Endothelial cell of umbilical vein (primary cell): ENCODE measurements at regions not wholly inside any gene's neighbourhood (a gene's known extent, or its start where the extent isn't known, plus 50 kb on each side); places are given as distances from the start of the nearest gene placed in this dataset.

Source experiments
- BruUV-seq: library from RNA; stranded (reverse); fragments of 400-500 nt; replicated peaks from 2 replicates; lab custom pipeline; 2021; lab: Mats Ljungman, UMichigan
- CTCF ChIA-PET: fragments of 300-600, 350-600 bp; sonication (Branson Sonifier 250); formaldehyde crosslinking; loops from one replicate; lab custom pipeline; 2021; ENCODE audit warnings: antibody characterized with exemption, inconsistent platforms; lab: Charles Lee
- POLR2A ChIA-PET: fragments of 300-600, 350-600 bp; sonication (Branson Sonifier 250); formaldehyde crosslinking; loops from one replicate; lab custom pipeline; 2021; ENCODE audit warnings: antibody characterized with exemption, inconsistent platforms; lab: Charles Lee
- DNase-seq: peaks from one replicate; pipeline ENCODE4 v3.0.0-alpha.2; 2011; ENCODE audit warnings: low read depth, low spot score
- FAIRE-seq: peaks from 2 replicates; lab custom pipeline; 2011; peaks lifted over from hg19 to GRCh38; lab: Jason Lieb, UNC
- H2AFZ ChIP-seq: 2 replicates; pipeline ENCODE4 v1.6.0; 2012; ENCODE audit warnings: low read depth, low read length, control low read depth, inconsistent platforms
- H3K27ac ChIP-seq: 2 replicates; pipeline ENCODE4 v1.5.1; 2011; ENCODE audit warnings: low read depth, mild to moderate bottlenecking, control low read depth, low read length, moderate library complexity; ENCODE audit not compliant: insufficient read depth
- H3K27me3 ChIP-seq, 2 experiments: 2 replicates each; pipeline versions ENCODE4 v1.6.0 to v1.6.1; 2011; ENCODE audit warnings: low read length in 2 of 2, mixed read lengths in 1 of 2; ENCODE audit not compliant: control insufficient read depth in 2 of 2, insufficient read depth in 2 of 2
- H3K36me3 ChIP-seq, 2 experiments: 2 replicates in 1 of 2; 3 replicates in 1 of 2; pipeline ENCODE4 v1.5.1; 2011; ENCODE audit warnings: low read length in 2 of 2, mild to moderate bottlenecking in 1 of 2, moderate library complexity in 1 of 2; ENCODE audit not compliant: control insufficient read depth in 2 of 2, insufficient read depth in 2 of 2; ENCODE audit errors: extremely low read depth in 1 of 2
- H3K4me1 ChIP-seq: 3 replicates; pipeline ENCODE4 v1.5.1; 2011; ENCODE audit warnings: mild to moderate bottlenecking, low read length; ENCODE audit not compliant: control insufficient read depth, insufficient read depth; ENCODE audit errors: extremely low read depth
- H3K4me2 ChIP-seq: 2 replicates; pipeline ENCODE4 v1.6.1; 2011; ENCODE audit warnings: low read length, control low read depth, mixed read lengths; ENCODE audit not compliant: insufficient read depth
- H3K4me3 ChIP-seq, 3 experiments: fragments of 200-600 bp in 1 of 3; sonication (generic), shearing (Covaris generic) in 1 of 3; replicated peaks in 1 of 3; 2 replicates each; pipeline ENCODE4 v1.5.1; 2011 to 2016; ENCODE audit warnings: control low read depth in 3 of 3, low read length in 3 of 3, mild to moderate bottlenecking in 2 of 3, inconsistent platforms in 1 of 3, low read depth in 1 of 3, moderate library complexity in 1 of 3; ENCODE audit not compliant: insufficient read depth in 1 of 3
- H3K79me2 ChIP-seq: 2 replicates; pipeline ENCODE4 v1.6.0; 2012; ENCODE audit warnings: low read length, inconsistent platforms; ENCODE audit not compliant: control insufficient read depth, insufficient read depth
- H3K9ac ChIP-seq: replicated peaks from 2 replicates; pipeline ENCODE3; 2011; ENCODE audit warnings: low read length, control low read depth; ENCODE audit not compliant: insufficient read depth; ENCODE audit errors: extremely low read depth
- H3K9me1 ChIP-seq: replicated peaks from 3 replicates; pipeline ENCODE4 v1.6.0; 2011; ENCODE audit warnings: mild to moderate bottlenecking, low read length; ENCODE audit not compliant: control insufficient read depth, insufficient read depth; ENCODE audit errors: extremely low read depth
- H3K9me3 ChIP-seq: replicated peaks from 2 replicates; pipeline ENCODE4 v1.5.1; 2012; ENCODE audit warnings: low read length, inconsistent platforms; ENCODE audit not compliant: control insufficient read depth, insufficient read depth
- H4K20me1 ChIP-seq: replicated peaks from 2 replicates; pipeline ENCODE3; 2011; ENCODE audit warnings: mild to moderate bottlenecking, low read length; ENCODE audit not compliant: control insufficient read depth, insufficient read depth; ENCODE audit errors: extremely low read depth
- EZH2 ChIP-seq: IDR thresholded peaks from 2 replicates; pipeline ENCODE4 v1.6.1; 2012; ENCODE audit warnings: borderline replicate concordance, low read depth, mild to moderate bottlenecking, moderate library complexity, low read length, inconsistent platforms; ENCODE audit not compliant: severe bottlenecking
- FOS ChIP-seq: IDR thresholded peaks from 2 replicates; pipeline ENCODE4 v1.6.1; 2011; ENCODE audit warnings: mild to moderate bottlenecking, low read length, moderate library complexity, borderline replicate concordance; ENCODE audit not compliant: insufficient read depth
- GATA2 ChIP-seq: IDR thresholded peaks from 2 replicates; pipeline ENCODE4 v1.7.0; 2011; ENCODE audit warnings: low read depth, mild to moderate bottlenecking, moderate library complexity, mixed read lengths, low read length; ENCODE audit not compliant: insufficient read length, insufficient read depth
- JUN ChIP-seq: IDR thresholded peaks from 2 replicates; pipeline ENCODE4 v1.6.1; 2011; ENCODE audit warnings: borderline replicate concordance, low read depth; ENCODE audit not compliant: insufficient read length, insufficient read depth
- MYC ChIP-seq: IDR thresholded peaks from one replicate; pipeline ENCODE4 v1.6.1; 2011; ENCODE audit warnings: mild to moderate bottlenecking, low read depth, low read length
- POLR2A ChIP-seq: IDR thresholded peaks from 2 replicates; pipeline ENCODE4 v1.6.1; 2012; ENCODE audit warnings: low read depth, mild to moderate bottlenecking, control low read depth, low read length
- POLR2AphosphoS5 ChIP-seq: IDR thresholded peaks from 2 replicates; pipeline ENCODE4 v1.6.1; 2012; ENCODE audit warnings: low read depth, mild to moderate bottlenecking, control low read depth, low read length, moderate library complexity; ENCODE audit not compliant: insufficient read depth
- dilution Hi-C: fragments of 300-500 bp; cut with MboI; formaldehyde crosslinking; loops from one replicate; pipeline ENCODE4 v1.15.0; 2019; ENCODE audit warnings: low sequenced_read_pairs; ENCODE audit not compliant: extremely low pct_ligation_motif_present
- intact Hi-C: fragments of 100-400 bp; cut with micrococcal nuclease; formaldehyde crosslinking; loops from one replicate; pipeline ENCODE4 v1.10.0; 2022
- TF ChIP-seq, protein P1 (sequence below): IDR thresholded peaks from 2 replicates; pipeline ENCODE4 v1.6.1; 2011; ENCODE audit not compliant: insufficient read depth, insufficient read length
- TF ChIP-seq, protein P2 (sequence below), 2 donors: IDR thresholded peaks; 1 replicate in 1 of 2; 2 replicates in 1 of 2; pipeline ENCODE4 v1.5.1; 2011; ENCODE audit warnings: low read length in 2 of 2, mild to moderate bottlenecking in 2 of 2, moderate library complexity in 2 of 2, control low read depth in 1 of 2, inconsistent platforms in 1 of 2, low read depth in 1 of 2; ENCODE audit not compliant: insufficient read depth in 1 of 2; ENCODE audit errors: extremely low read depth in 1 of 2

DNA sequence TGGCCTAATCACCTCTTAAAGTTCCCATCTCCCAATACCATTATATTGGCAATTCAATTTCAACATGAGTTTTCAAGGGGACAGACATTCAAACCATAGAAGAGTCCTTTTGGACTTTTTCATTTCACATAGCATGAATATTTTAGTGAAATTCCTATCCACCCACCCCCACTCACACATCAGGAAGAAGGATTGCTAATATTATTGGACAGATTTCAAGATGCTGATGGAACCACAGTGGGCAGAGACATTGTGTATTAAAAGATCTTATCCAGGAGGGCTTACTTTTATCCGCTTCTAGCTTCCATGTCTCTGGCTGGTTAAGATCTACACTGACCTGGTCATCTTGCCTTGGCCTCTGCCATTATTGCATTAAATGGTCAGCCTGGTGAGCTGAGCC, 297.4 kb upstream of the ACVR2A start:
- dilution Hi-C loops = no loop called here
- Histone ChIP-seq H3K27ac (no peak overlapping the region), H3K36me3 (no peaks in the 10 kb centered on the region), H3K9ac (no peak overlapping the region), H3K79me2 (no peaks in the 10 kb centered on the region), H3K9me3 (peaks cover 2% of the 10 kb centered on the region), H3K9me1 (no peaks in the 10 kb centered on the region), H3K4me2 (no peak overlapping the region), H3K4me3 (no peak overlapping the region), H3K27me3 (no peaks in the 10 kb centered on the region), H4K20me1 (no peaks in the 10 kb centered on the region), H3K4me1 (no peaks in the 10 kb centered on the region), H2AFZ (no peak overlapping the region)
- no peak for DNase-seq
- ChIA-PET CTCF (no interaction called here), POLR2A (no interaction called here)
- no peak for TF ChIP-seq EZH2
- no peak for FAIRE-seq
- no TSS peak for BruUV-seq
- intact Hi-C loops = no loop called here

DNA sequence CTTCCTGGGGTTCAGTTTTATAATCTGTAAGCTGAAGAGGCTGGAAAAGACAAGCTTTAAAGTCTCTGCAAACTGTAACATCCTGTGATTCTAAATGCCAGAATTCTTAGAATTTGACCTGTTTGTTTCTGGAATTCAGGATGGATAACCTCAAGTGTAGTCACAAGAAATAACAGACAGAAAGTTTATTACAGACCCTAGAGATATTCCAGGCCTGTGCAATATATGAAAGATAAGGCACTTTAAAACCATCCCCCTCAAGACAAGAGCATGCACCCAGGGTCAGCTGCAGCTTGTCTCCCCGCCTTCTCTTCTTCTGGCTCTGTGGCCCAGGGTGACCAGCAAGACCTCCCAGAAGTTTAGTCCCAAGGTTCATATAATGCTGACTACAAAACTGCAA, 298.7 kb upstream of the ACVR2A start:
- POLR2A ChIA-PET = no interaction called here

More for the DNA sequence above, 298.7 kb upstream of the ACVR2A start:
- dilution Hi-C loops = no loop called here
- no peaks in the 10 kb centered on the region for H3K36me3 ChIP-seq
- H3K79me2 ChIP-seq = no peaks in the 10 kb centered on the region
- TF ChIP-seq, protein P1, sequence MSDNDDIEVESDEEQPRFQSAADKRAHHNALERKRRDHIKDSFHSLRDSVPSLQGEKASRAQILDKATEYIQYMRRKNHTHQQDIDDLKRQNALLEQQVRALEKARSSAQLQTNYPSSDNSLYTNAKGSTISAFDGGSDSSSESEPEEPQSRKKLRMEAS = no peak
- TF ChIP-seq POLR2AphosphoS5 = no peak
- TF ChIP-seq POLR2A = no peak
- no peak for TF ChIP-seq FOS
- no peak for TF ChIP-seq EZH2
- TF ChIP-seq JUN = no peak
- no peak for TF ChIP-seq MYC
- TF ChIP-seq, protein P2, sequence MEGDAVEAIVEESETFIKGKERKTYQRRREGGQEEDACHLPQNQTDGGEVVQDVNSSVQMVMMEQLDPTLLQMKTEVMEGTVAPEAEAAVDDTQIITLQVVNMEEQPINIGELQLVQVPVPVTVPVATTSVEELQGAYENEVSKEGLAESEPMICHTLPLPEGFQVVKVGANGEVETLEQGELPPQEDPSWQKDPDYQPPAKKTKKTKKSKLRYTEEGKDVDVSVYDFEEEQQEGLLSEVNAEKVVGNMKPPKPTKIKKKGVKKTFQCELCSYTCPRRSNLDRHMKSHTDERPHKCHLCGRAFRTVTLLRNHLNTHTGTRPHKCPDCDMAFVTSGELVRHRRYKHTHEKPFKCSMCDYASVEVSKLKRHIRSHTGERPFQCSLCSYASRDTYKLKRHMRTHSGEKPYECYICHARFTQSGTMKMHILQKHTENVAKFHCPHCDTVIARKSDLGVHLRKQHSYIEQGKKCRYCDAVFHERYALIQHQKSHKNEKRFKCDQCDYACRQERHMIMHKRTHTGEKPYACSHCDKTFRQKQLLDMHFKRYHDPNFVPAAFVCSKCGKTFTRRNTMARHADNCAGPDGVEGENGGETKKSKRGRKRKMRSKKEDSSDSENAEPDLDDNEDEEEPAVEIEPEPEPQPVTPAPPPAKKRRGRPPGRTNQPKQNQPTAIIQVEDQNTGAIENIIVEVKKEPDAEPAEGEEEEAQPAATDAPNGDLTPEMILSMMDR (IDR thresholded peaks at IDR 0.05; ENCODE audit: extremely low read depth in 1 of 2, insufficient read depth in 1 of 2, low read depth in 1 of 2, low read length in 2 of 2) = no peak
- no peak for TF ChIP-seq GATA2
- peaks cover 2% of the 10 kb centered on the region for H3K9me3 ChIP-seq
- no peaks in the 10 kb centered on the region for H3K9me1 ChIP-seq
- FAIRE-seq = no peak
- H3K27me3 ChIP-seq = no peaks in the 10 kb centered on the region
- H3K9ac ChIP-seq = no peak overlapping the region
- no peak overlapping the region for H3K27ac ChIP-seq
- BruUV-seq = no TSS peak
- intact Hi-C loops = no loop called here
- no peak overlapping the region for H3K4me2 ChIP-seq
- H3K4me3 ChIP-seq = no peak overlapping the region
- no peak overlapping the region for H2AFZ ChIP-seq
- no peak for DNase-seq
- H4K20me1 ChIP-seq = no peaks in the 10 kb centered on the region
- CTCF ChIA-PET = no interaction called here
- no peaks in the 10 kb centered on the region for H3K4me1 ChIP-seq
